Heart right ventricle (tissue), 16 donors: ENCODE measurements at regions not wholly inside any gene's neighbourhood (a gene's known extent, or its start where the extent isn't known, plus 50 kb on each side); places are given as distances from the start of the nearest gene placed in this dataset.

Source experiments
- ATAC-seq, 8 donors: fragments of 200-7000 bp; cut with Tn5 transposase; one replicate each; pipeline ENCODE4 v1.9.1; 2020; ENCODE audit warnings: mild to moderate bottlenecking in 8 of 8, moderate library complexity in 8 of 8, moderate number of reproducible peaks in 1 of 8
- DNase-seq, 2 donors: peaks; one replicate each; pipeline ENCODE4 v3.0.0-alpha.2; 2020
- H3K27ac ChIP-seq, 10 donors: fragments of 200-600 bp; sonication (generic) in 2 of 10; one replicate each; pipeline versions ENCODE4 v1.5.0 to v1.8.0; 2020 to 2022; ENCODE audit warnings: mild to moderate bottlenecking in 3 of 10
- H3K27me3 ChIP-seq, 7 donors: fragments of 200-600 bp; one replicate each; pipeline ENCODE4 v1.8.0; 2021 to 2022; ENCODE audit warnings: mild to moderate bottlenecking in 2 of 7
- H3K36me3 ChIP-seq, 9 donors: fragments of 200-600 bp; sonication (generic) in 1 of 9; one replicate each; pipeline versions ENCODE4 v1.5.0 to v1.8.0; 2020 to 2022; ENCODE audit warnings: mild to moderate bottlenecking in 2 of 9
- H3K4me1 ChIP-seq, 9 donors: fragments of 200-600 bp; sonication (generic) in 1 of 9; one replicate each; pipeline versions ENCODE4 v1.5.0 to v1.8.0; 2020 to 2022; ENCODE audit warnings: mild to moderate bottlenecking in 4 of 9
- H3K4me3 ChIP-seq, 10 donors: fragments of 200-600 bp; sonication (generic) in 2 of 10; one replicate each; pipeline versions ENCODE4 v1.5.0 to v1.8.0; 2020 to 2022; ENCODE audit warnings: mild to moderate bottlenecking in 7 of 10, moderate library complexity in 2 of 10
- H3K9me3 ChIP-seq, 11 donors: fragments of 200-600 bp in 10 of 11; sonication (generic) in 2 of 11; one replicate each; pipeline versions ENCODE4 v1.5.0 to v1.8.0; 2013 to 2022; ENCODE audit warnings: mild to moderate bottlenecking in 2 of 11, control low read depth in 1 of 11, moderate library complexity in 1 of 11
- WGBS, 2 donors: extraction: QIAGEN DNeasy Blood & Tissue Kit; methylation state at CpG; one replicate each; pipeline ENCODE4 v1.1.7; 2013; ENCODE audit warnings: inconsistent platforms in 1 of 2; 5-methylcytosine and 5-hydroxymethylcytosine counted together
- intact Hi-C, 10 donors: fragments of 100-400 bp; cut with DNase I; formaldehyde crosslinking; loops; one replicate each; pipeline versions ENCODE4 v1.11.1 to v1.14.2; 2022
- TF ChIP-seq, protein P1 (sequence below), 9 donors: fragments of 200-600 bp; sonication (generic) in 2 of 9; IDR thresholded peaks; one replicate each; pipeline versions ENCODE4 v1.5.0 to v1.8.0; 2021 to 2022; ENCODE audit warnings: antibody characterized with exemption in 9 of 9, mild to moderate bottlenecking in 5 of 9, moderate library complexity in 1 of 9
- donor health status: Arrhythmogenic right ventricular cardiomyopathy.
- donor health status: ischemic (EF 13 %, LVEDD 7.1; RV severe dilation, severe dysfunction).
- donor health status: healthy with polysubstance abuse.
- donor health status: DM: no; HTN: yes; CAD: no.
- donor health status: DM: no; HTN: no; CAD: no.
- donor health status: ischemic (EF 25% LVEDD 6.9; RV normal size, moderate dysfunction).
- donor health status: ischemic (EF 25% LVEDD 5.7; RV mildly dilated, moderate dysfunction).
- donor health status: healthy.
- donor health status: DM: yes; HTN: yes; CAD: no.
- donor health status: Ischemic cardiomyopathy.
- donor health status: ischemic (EF 35%, LVEDD 5.7; RV mildly dilated, moderate dysfunction).
- donor health status: nonischemic (EF 11% LVEDD 7.7; RV severe dilation, severe dysfunction).
- donor health status: DM: yes; HTN: yes; CAD: no.
- donor health status: PGD.
- donor health status: ischemic (EF 29% LVEDD 5.4; RV normal size, mild dysfunction).
- donor health status: nonischemic (EF 23%, LVEDD 6.1; RV moderate dilation, normal function).

DNA sequence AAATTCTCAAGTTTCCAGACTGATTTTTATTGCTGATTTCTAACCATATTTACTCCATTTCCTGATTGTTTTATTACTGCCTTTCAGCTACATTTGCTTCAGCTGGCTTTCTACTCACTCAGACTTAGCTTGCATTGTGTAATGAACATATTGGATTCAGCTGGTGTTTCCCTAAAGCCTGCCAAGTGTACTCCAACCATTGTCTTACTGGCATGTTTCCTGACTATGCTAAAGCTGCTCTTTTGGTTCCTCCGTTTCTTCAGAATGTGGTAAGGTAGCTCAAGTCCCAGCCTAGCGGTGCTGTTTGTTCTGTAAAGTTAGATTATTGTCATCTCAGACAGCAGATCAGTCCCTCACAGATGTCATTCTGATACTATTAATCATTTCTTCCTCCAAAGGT, 53.1 kb upstream of the GLRA2 start:
- Histone ChIP-seq H3K4me1 (no peaks in the 10 kb centered on the region), H3K27ac (peak overlapping the region in 2 of 10 donors; percentile 15 to 22), H3K27me3 (peaks cover 0 to 8% (median 0%) of the 10 kb centered on the region in 7 donors), H3K4me3 (no peak overlapping the region), H3K36me3 (no peaks in the 10 kb centered on the region), H3K9me3 (no peaks in the 10 kb centered on the region)
- intact Hi-C loops = no loop called here
- ATAC-seq (peak in 1 of 8 donors; percentile 25), DNase-seq (no peak)
- 40 to 41% methylated on average over 2 of the region's 2 CpGs for WGBS, 2 donors
- TF ChIP-seq, protein P1, sequence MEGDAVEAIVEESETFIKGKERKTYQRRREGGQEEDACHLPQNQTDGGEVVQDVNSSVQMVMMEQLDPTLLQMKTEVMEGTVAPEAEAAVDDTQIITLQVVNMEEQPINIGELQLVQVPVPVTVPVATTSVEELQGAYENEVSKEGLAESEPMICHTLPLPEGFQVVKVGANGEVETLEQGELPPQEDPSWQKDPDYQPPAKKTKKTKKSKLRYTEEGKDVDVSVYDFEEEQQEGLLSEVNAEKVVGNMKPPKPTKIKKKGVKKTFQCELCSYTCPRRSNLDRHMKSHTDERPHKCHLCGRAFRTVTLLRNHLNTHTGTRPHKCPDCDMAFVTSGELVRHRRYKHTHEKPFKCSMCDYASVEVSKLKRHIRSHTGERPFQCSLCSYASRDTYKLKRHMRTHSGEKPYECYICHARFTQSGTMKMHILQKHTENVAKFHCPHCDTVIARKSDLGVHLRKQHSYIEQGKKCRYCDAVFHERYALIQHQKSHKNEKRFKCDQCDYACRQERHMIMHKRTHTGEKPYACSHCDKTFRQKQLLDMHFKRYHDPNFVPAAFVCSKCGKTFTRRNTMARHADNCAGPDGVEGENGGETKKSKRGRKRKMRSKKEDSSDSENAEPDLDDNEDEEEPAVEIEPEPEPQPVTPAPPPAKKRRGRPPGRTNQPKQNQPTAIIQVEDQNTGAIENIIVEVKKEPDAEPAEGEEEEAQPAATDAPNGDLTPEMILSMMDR (IDR thresholded peaks at IDR 0.05) = no peak

DNA sequence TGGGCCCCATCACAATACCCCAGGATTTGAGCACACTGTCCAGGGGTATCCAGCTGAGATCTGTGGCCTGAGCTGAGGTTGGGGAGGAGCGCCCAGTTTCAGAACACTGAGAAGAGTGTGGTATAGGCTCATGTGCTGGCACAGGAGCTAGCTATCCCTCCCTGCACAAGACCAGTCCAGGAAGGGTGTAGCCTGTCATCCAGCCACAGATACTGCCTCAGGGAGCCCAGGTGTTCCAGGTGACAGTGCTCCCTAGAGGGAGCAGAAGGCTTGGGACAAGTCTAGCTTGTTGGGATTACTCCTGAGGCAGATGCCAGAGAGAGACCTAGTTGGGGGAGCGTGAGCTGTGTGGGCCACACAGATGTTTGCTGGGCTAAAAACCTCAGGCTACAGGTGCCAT, 79.6 kb upstream of the GLRA2 start:
- no peak for DNase-seq
- H3K4me1 ChIP-seq = no peaks in the 10 kb centered on the region
- H3K4me3 ChIP-seq = no peak overlapping the region
- TF ChIP-seq, protein P1 (IDR thresholded peaks at IDR 0.05) = no peak
- ATAC-seq = peak in 1 of 8 donors; percentile 20
- H3K9me3 ChIP-seq = peaks cover 0 to 7% (median 0%) of the 10 kb centered on the region in 11 donors
- intact Hi-C loops = no loop called here
- no peaks in the 10 kb centered on the region for H3K27me3 ChIP-seq
- 81 to 100% methylated on average over 2 of the region's 2 CpGs for WGBS, 2 donors
- H3K36me3 ChIP-seq = no peaks in the 10 kb centered on the region
- no peak overlapping the region for H3K27ac ChIP-seq

- Histone ChIP-seq H3K9me3 (peaks cover 0 to 2% (median 0%) of the 10 kb centered on the region in 11 donors), H3K4me1 (no peaks in the 10 kb centered on the region), H3K36me3 (no peaks in the 10 kb centered on the region), H3K4me3 (no peak overlapping the region), H3K27me3 (no peaks in the 10 kb centered on the region), H3K27ac (no peak overlapping the region)
- TF ChIP-seq, protein P1 (IDR thresholded peaks at IDR 0.05) = no peak
- intact Hi-C loops = no loop called here
- WGBS, 2 donors = 81 to 85% methylated on average over 9 of the region's 9 CpGs
- ATAC-seq (no peak), DNase-seq (no peak)
These were observed 80.9 kb upstream of the GLRA2 start for GRCh38 chrX:14448406-14448805.

DNA sequence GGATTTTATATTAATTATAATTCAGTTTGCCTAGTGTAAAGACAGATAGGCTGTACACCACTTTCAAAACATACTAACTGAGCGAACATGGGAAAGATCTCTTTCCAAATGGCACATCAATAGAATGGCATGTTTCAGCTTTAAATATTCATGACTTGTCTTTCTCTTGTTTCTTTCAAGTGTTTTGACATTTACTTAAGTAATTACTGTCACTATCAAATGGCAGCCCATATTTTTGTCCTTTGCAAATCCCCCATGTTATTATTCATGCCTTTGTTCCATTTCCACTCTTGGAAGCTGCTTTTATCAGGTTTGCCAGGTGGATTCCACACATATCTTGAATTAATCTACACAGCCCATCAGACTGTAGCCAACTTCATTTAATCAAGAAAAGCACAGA, 89.2 kb upstream of the GLRA2 start:
- DNase-seq = no peak
- WGBS, 2 donors = 80 to 86% methylated on average over 1 of the region's 1 CpG
- intact Hi-C loops = no loop called here

More for the DNA sequence above, 89.2 kb upstream of the GLRA2 start:
- H3K27me3 ChIP-seq = peaks cover 0 to 5% (median 0%) of the 10 kb centered on the region in 7 donors
- no peaks in the 10 kb centered on the region for H3K4me1 ChIP-seq
- H3K4me3 ChIP-seq = no peak overlapping the region
- H3K36me3 ChIP-seq = no peaks in the 10 kb centered on the region
- H3K27ac ChIP-seq = no peak overlapping the region
- TF ChIP-seq, protein P1 (IDR thresholded peaks at IDR 0.05) = no peak
- H3K9me3 ChIP-seq = no peaks in the 10 kb centered on the region
- no peak for ATAC-seq
